Thyroid gland (tissue), 4 donors: ENCODE measurements at regions not wholly inside any gene's neighbourhood (a gene's known extent, or its start where the extent isn't known, plus 50 kb on each side); places are given as distances from the start of the nearest gene placed in this dataset.

Experiments used
- DNase-seq, 2 donors: peaks; one replicate each; pipeline ENCODE4 v3.0.0-alpha.2; 2019
- H3K27ac ChIP-seq, 3 donors: fragments of 200-600 bp; sonication (generic); 1 replicate in 2 of 3; 2 replicates in 1 of 3; pipeline ENCODE4 v1.5.1; 2016 to 2019; ENCODE audit warnings: mild to moderate bottlenecking in 1 of 3, moderate library complexity in 1 of 3
- H3K27me3 ChIP-seq: fragments of 200-600 bp; sonication (generic); one replicate; pipeline ENCODE4 v1.5.1; 2019
- H3K36me3 ChIP-seq, 2 donors: fragments of 200-600 bp; sonication (generic); one replicate each; pipeline ENCODE4 v1.5.1; 2016 to 2019
- H3K4me1 ChIP-seq, 2 donors: fragments of 200-600 bp; sonication (generic); one replicate each; pipeline ENCODE4 v1.5.1; 2017 to 2019
- H3K4me3 ChIP-seq, 3 donors: fragments of 200-600 bp; sonication (generic); replicated peaks in 1 of 3; 1 replicate in 2 of 3; 2 replicates in 1 of 3; pipeline ENCODE4 v1.5.1; 2016; ENCODE audit warnings: mild to moderate bottlenecking in 1 of 3
- H3K9me3 ChIP-seq: fragments of 200-600 bp; sonication (generic); one replicate; pipeline ENCODE4 v1.5.1; 2017
- POLR2A ChIP-seq, 2 donors: fragments of 450-650 bp; IDR thresholded peaks; one replicate each; pipeline ENCODE4 v1.6.1; 2017; ENCODE audit warnings: antibody characterized with exemption in 2 of 2, mild to moderate bottlenecking in 2 of 2, moderate library complexity in 1 of 2
- WGBS, 2 donors: methylation state at CpG; one replicate each; pipeline ENCODE4 v1.1.5; 2017; 5-methylcytosine and 5-hydroxymethylcytosine counted together
- intact Hi-C: fragments of 100-400 bp; cut with DNase I; formaldehyde crosslinking; loops from one replicate; pipeline ENCODE4 v1.15.1; 2023
- TF ChIP-seq, protein P1 (sequence below), 6 experiments: fragments of 200-600 bp in 3 of 6; fragments of 450-650 bp in 3 of 6; sonication (generic) in 3 of 6; IDR thresholded peaks; one replicate each; pipeline ENCODE4 v1.5.1; 2016 to 2019; ENCODE audit warnings: antibody characterized with exemption in 6 of 6, mild to moderate bottlenecking in 2 of 6, inconsistent platforms in 1 of 6, moderate library complexity in 1 of 6

GRCh38 chr2:187640926-187641510, 86.8 kb upstream of the TFPI start:
- Histone ChIP-seq H3K4me1 (no peaks in the 10 kb centered on the region), H3K9me3 (no peaks in the 10 kb centered on the region), H3K27me3 (no peaks in the 10 kb centered on the region), H3K4me3 (no peak overlapping the region), H3K36me3 (no peaks in the 10 kb centered on the region), H3K27ac (no peak overlapping the region)
- DNase-seq = no peak
- 87 to 90% methylated on average over 6 of the region's 6 CpGs for WGBS, 2 donors
- intact Hi-C loops = no loop called here
- TF ChIP-seq, protein P1, sequence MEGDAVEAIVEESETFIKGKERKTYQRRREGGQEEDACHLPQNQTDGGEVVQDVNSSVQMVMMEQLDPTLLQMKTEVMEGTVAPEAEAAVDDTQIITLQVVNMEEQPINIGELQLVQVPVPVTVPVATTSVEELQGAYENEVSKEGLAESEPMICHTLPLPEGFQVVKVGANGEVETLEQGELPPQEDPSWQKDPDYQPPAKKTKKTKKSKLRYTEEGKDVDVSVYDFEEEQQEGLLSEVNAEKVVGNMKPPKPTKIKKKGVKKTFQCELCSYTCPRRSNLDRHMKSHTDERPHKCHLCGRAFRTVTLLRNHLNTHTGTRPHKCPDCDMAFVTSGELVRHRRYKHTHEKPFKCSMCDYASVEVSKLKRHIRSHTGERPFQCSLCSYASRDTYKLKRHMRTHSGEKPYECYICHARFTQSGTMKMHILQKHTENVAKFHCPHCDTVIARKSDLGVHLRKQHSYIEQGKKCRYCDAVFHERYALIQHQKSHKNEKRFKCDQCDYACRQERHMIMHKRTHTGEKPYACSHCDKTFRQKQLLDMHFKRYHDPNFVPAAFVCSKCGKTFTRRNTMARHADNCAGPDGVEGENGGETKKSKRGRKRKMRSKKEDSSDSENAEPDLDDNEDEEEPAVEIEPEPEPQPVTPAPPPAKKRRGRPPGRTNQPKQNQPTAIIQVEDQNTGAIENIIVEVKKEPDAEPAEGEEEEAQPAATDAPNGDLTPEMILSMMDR (IDR thresholded peaks at IDR 0.05) = no peak
- TF ChIP-seq POLR2A (IDR thresholded peaks at IDR 0.05) = no peak

DNA sequence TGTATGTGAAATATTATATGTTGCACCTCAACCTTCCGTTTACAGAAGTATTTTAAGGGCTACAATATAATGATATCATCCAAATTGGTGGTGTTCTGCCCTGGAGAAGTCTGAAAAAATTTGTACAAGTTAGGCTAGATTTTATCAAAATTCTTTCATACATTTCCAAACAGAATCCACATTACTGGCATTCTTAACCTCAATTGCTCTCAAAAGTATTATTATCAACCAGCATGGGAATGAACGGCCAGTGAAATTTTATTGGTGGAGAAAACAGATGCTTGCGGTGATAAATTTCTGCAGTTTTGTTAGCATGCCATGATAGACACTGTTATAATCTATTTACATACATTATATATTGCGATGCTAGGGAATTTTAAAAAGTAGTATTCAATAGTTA, 88.3 kb upstream of the TFPI start:
- H3K27me3 ChIP-seq = no peaks in the 10 kb centered on the region
- intact Hi-C loops = no loop called here
- DNase-seq = no peak
- H3K4me3 ChIP-seq = no peak overlapping the region
- no peaks in the 10 kb centered on the region for H3K4me1 ChIP-seq
- WGBS, 2 donors = 91% methylated on average over 4 of the region's 4 CpGs
- H3K36me3 ChIP-seq = no peaks in the 10 kb centered on the region
- TF ChIP-seq, protein P1 (IDR thresholded peaks at IDR 0.05) = no peak
- TF ChIP-seq POLR2A (IDR thresholded peaks at IDR 0.05) = no peak
- H3K27ac ChIP-seq = no peak overlapping the region
- H3K9me3 ChIP-seq = no peaks in the 10 kb centered on the region

- Histone ChIP-seq H3K9me3 (no peaks in the 10 kb centered on the region), H3K4me3 (no peak overlapping the region), H3K4me1 (no peaks in the 10 kb centered on the region), H3K27me3 (no peaks in the 10 kb centered on the region), H3K36me3 (no peaks in the 10 kb centered on the region), H3K27ac (no peak overlapping the region)
- no peak for TF ChIP-seq POLR2A (IDR thresholded peaks at IDR 0.05)
- TF ChIP-seq, protein P1 (IDR thresholded peaks at IDR 0.05) = no peak
- intact Hi-C loops = no loop called here
- DNase-seq = no peak
These were observed 90.3 kb upstream of the TFPI start for GRCh38 chr2:187644486-187644885.

DNA sequence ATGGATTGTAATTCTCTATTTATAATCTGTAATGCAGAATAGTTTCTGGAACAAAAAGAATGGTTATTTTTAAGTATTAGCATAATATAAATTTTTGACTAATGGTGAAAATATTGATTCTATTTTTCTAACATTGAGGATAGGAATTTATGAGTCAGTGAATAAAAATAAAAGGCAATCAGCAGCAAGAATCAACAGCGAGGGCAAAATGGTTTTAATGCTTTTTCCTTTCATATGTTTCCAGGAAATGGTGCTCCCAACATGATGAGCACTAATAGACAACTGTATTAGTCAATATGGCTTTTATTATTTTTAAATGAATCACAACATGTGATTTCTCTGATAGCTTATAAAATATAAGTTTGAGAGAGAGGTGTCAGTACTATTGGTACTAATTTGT, 90.7 kb upstream of the TFPI start:
- no peak for TF ChIP-seq POLR2A (IDR thresholded peaks at IDR 0.05)
- TF ChIP-seq, protein P1 (IDR thresholded peaks at IDR 0.05) = no peak
- H3K27ac ChIP-seq = no peak overlapping the region
- H3K4me3 ChIP-seq = no peak overlapping the region
- intact Hi-C loops = no loop called here
- H3K9me3 ChIP-seq = no peaks in the 10 kb centered on the region
- DNase-seq = no peak
- 71 to 79% methylated on average over 1 of the region's 1 CpG for WGBS, 2 donors
- no peaks in the 10 kb centered on the region for H3K27me3 ChIP-seq
- no peaks in the 10 kb centered on the region for H3K4me1 ChIP-seq
- H3K36me3 ChIP-seq = no peaks in the 10 kb centered on the region

GRCh38 chr2:187646556-187646955, 92.3 kb upstream of the TFPI start:
- H3K4me3 ChIP-seq = no peak overlapping the region
- H3K36me3 ChIP-seq = no peaks in the 10 kb centered on the region
- H3K4me1 ChIP-seq = no peaks in the 10 kb centered on the region
- TF ChIP-seq, protein P1 (IDR thresholded peaks at IDR 0.05) = no peak
- TF ChIP-seq POLR2A (IDR thresholded peaks at IDR 0.05) = no peak
- 94 to 98% methylated on average over 1 of the region's 1 CpG for WGBS, 2 donors
- intact Hi-C loops = no loop called here
- H3K27ac ChIP-seq = no peak overlapping the region
- no peak for DNase-seq
- H3K9me3 ChIP-seq = no peaks in the 10 kb centered on the region
- H3K27me3 ChIP-seq = no peaks in the 10 kb centered on the region
